Endothelial cell of umbilical vein (primary cell): ENCODE measurements at regions not wholly inside any gene's neighbourhood (a gene's known extent, or its start where the extent isn't known, plus 50 kb on each side); places are given as distances from the start of the nearest gene placed in this dataset.

Experiments used
- BruUV-seq: library from RNA; stranded (reverse); fragments of 400-500 nt; replicated peaks from 2 replicates; lab custom pipeline; 2021; lab: Mats Ljungman, UMichigan
- CTCF ChIA-PET: fragments of 300-600, 350-600 bp; sonication (Branson Sonifier 250); formaldehyde crosslinking; loops from one replicate; lab custom pipeline; 2021; ENCODE audit warnings: antibody characterized with exemption, inconsistent platforms; lab: Charles Lee
- POLR2A ChIA-PET: fragments of 300-600, 350-600 bp; sonication (Branson Sonifier 250); formaldehyde crosslinking; loops from one replicate; lab custom pipeline; 2021; ENCODE audit warnings: antibody characterized with exemption, inconsistent platforms; lab: Charles Lee
- DNase-seq: peaks from one replicate; pipeline ENCODE4 v3.0.0-alpha.2; 2011; ENCODE audit warnings: low read depth, low spot score
- FAIRE-seq: peaks from 2 replicates; lab custom pipeline; 2011; peaks lifted over from hg19 to GRCh38; lab: Jason Lieb, UNC
- H2AFZ ChIP-seq: 2 replicates; pipeline ENCODE4 v1.6.0; 2012; ENCODE audit warnings: low read depth, low read length, control low read depth, inconsistent platforms
- H3K27ac ChIP-seq: 2 replicates; pipeline ENCODE4 v1.5.1; 2011; ENCODE audit warnings: low read depth, mild to moderate bottlenecking, control low read depth, low read length, moderate library complexity; ENCODE audit not compliant: insufficient read depth
- H3K27me3 ChIP-seq, 2 experiments: 2 replicates each; pipeline versions ENCODE4 v1.6.0 to v1.6.1; 2011; ENCODE audit warnings: low read length in 2 of 2, mixed read lengths in 1 of 2; ENCODE audit not compliant: control insufficient read depth in 2 of 2, insufficient read depth in 2 of 2
- H3K36me3 ChIP-seq, 2 experiments: 2 replicates in 1 of 2; 3 replicates in 1 of 2; pipeline ENCODE4 v1.5.1; 2011; ENCODE audit warnings: low read length in 2 of 2, mild to moderate bottlenecking in 1 of 2, moderate library complexity in 1 of 2; ENCODE audit not compliant: control insufficient read depth in 2 of 2, insufficient read depth in 2 of 2; ENCODE audit errors: extremely low read depth in 1 of 2
- H3K4me1 ChIP-seq: 3 replicates; pipeline ENCODE4 v1.5.1; 2011; ENCODE audit warnings: mild to moderate bottlenecking, low read length; ENCODE audit not compliant: control insufficient read depth, insufficient read depth; ENCODE audit errors: extremely low read depth
- H3K4me2 ChIP-seq: 2 replicates; pipeline ENCODE4 v1.6.1; 2011; ENCODE audit warnings: low read length, control low read depth, mixed read lengths; ENCODE audit not compliant: insufficient read depth
- H3K4me3 ChIP-seq, 3 experiments: fragments of 200-600 bp in 1 of 3; sonication (generic), shearing (Covaris generic) in 1 of 3; replicated peaks in 1 of 3; 2 replicates each; pipeline ENCODE4 v1.5.1; 2011 to 2016; ENCODE audit warnings: control low read depth in 3 of 3, low read length in 3 of 3, mild to moderate bottlenecking in 2 of 3, inconsistent platforms in 1 of 3, low read depth in 1 of 3, moderate library complexity in 1 of 3; ENCODE audit not compliant: insufficient read depth in 1 of 3
- H3K79me2 ChIP-seq: 2 replicates; pipeline ENCODE4 v1.6.0; 2012; ENCODE audit warnings: low read length, inconsistent platforms; ENCODE audit not compliant: control insufficient read depth, insufficient read depth
- H3K9ac ChIP-seq: replicated peaks from 2 replicates; pipeline ENCODE3; 2011; ENCODE audit warnings: low read length, control low read depth; ENCODE audit not compliant: insufficient read depth; ENCODE audit errors: extremely low read depth
- H3K9me1 ChIP-seq: replicated peaks from 3 replicates; pipeline ENCODE4 v1.6.0; 2011; ENCODE audit warnings: mild to moderate bottlenecking, low read length; ENCODE audit not compliant: control insufficient read depth, insufficient read depth; ENCODE audit errors: extremely low read depth
- H3K9me3 ChIP-seq: replicated peaks from 2 replicates; pipeline ENCODE4 v1.5.1; 2012; ENCODE audit warnings: low read length, inconsistent platforms; ENCODE audit not compliant: control insufficient read depth, insufficient read depth
- H4K20me1 ChIP-seq: replicated peaks from 2 replicates; pipeline ENCODE3; 2011; ENCODE audit warnings: mild to moderate bottlenecking, low read length; ENCODE audit not compliant: control insufficient read depth, insufficient read depth; ENCODE audit errors: extremely low read depth
- CTCF ChIP-seq, 2 donors: IDR thresholded peaks; 1 replicate in 1 of 2; 2 replicates in 1 of 2; pipeline ENCODE4 v1.5.1; 2011; ENCODE audit warnings: low read length in 2 of 2, mild to moderate bottlenecking in 2 of 2, moderate library complexity in 2 of 2, control low read depth in 1 of 2, inconsistent platforms in 1 of 2, low read depth in 1 of 2; ENCODE audit not compliant: insufficient read depth in 1 of 2; ENCODE audit errors: extremely low read depth in 1 of 2
- EZH2 ChIP-seq: IDR thresholded peaks from 2 replicates; pipeline ENCODE4 v1.6.1; 2012; ENCODE audit warnings: borderline replicate concordance, low read depth, mild to moderate bottlenecking, moderate library complexity, low read length, inconsistent platforms; ENCODE audit not compliant: severe bottlenecking
- FOS ChIP-seq: IDR thresholded peaks from 2 replicates; pipeline ENCODE4 v1.6.1; 2011; ENCODE audit warnings: mild to moderate bottlenecking, low read length, moderate library complexity, borderline replicate concordance; ENCODE audit not compliant: insufficient read depth
- GATA2 ChIP-seq: IDR thresholded peaks from 2 replicates; pipeline ENCODE4 v1.7.0; 2011; ENCODE audit warnings: low read depth, mild to moderate bottlenecking, moderate library complexity, mixed read lengths, low read length; ENCODE audit not compliant: insufficient read length, insufficient read depth
- JUN ChIP-seq: IDR thresholded peaks from 2 replicates; pipeline ENCODE4 v1.6.1; 2011; ENCODE audit warnings: borderline replicate concordance, low read depth; ENCODE audit not compliant: insufficient read length, insufficient read depth
- MAX ChIP-seq: IDR thresholded peaks from 2 replicates; pipeline ENCODE4 v1.6.1; 2011; ENCODE audit not compliant: insufficient read depth, insufficient read length
- MYC ChIP-seq: IDR thresholded peaks from one replicate; pipeline ENCODE4 v1.6.1; 2011; ENCODE audit warnings: mild to moderate bottlenecking, low read depth, low read length
- POLR2A ChIP-seq: IDR thresholded peaks from 2 replicates; pipeline ENCODE4 v1.6.1; 2012; ENCODE audit warnings: low read depth, mild to moderate bottlenecking, control low read depth, low read length
- POLR2AphosphoS5 ChIP-seq: IDR thresholded peaks from 2 replicates; pipeline ENCODE4 v1.6.1; 2012; ENCODE audit warnings: low read depth, mild to moderate bottlenecking, control low read depth, low read length, moderate library complexity; ENCODE audit not compliant: insufficient read depth
- dilution Hi-C: fragments of 300-500 bp; cut with MboI; formaldehyde crosslinking; loops from one replicate; pipeline ENCODE4 v1.15.0; 2019; ENCODE audit warnings: low sequenced_read_pairs; ENCODE audit not compliant: extremely low pct_ligation_motif_present
- intact Hi-C: fragments of 100-400 bp; cut with micrococcal nuclease; formaldehyde crosslinking; loops from one replicate; pipeline ENCODE4 v1.10.0; 2022

- intact Hi-C loops (no loop called here), dilution Hi-C loops (no loop called here)
- H3K9ac ChIP-seq: no peak overlapping the region
- TF ChIP-seq FOS (no peak), MYC (no peak), JUN (no peak), CTCF (IDR thresholded peaks at IDR 0.05; ENCODE audit: extremely low read depth in 1 of 2, insufficient read depth in 1 of 2, low read depth in 1 of 2, low read length in 2 of 2) (no peak), GATA2 (no peak), EZH2 (no peak), POLR2A (no peak), MAX (no peak), POLR2AphosphoS5 (no peak)
- no peaks in the 10 kb centered on the region for H3K27me3 ChIP-seq
- CTCF ChIA-PET: no interaction called here
- DNase-seq (no peak), FAIRE-seq (no peak)
- no peak overlapping the region for H3K27ac ChIP-seq
- no peaks in the 10 kb centered on the region for H3K79me2 ChIP-seq
- no peak overlapping the region for H3K4me3 ChIP-seq
- H3K9me1 ChIP-seq: no peaks in the 10 kb centered on the region
- H3K36me3 ChIP-seq: no peaks in the 10 kb centered on the region
- POLR2A ChIA-PET: no interaction called here
- no peaks in the 10 kb centered on the region for H3K9me3 ChIP-seq
- H3K4me1 ChIP-seq: no peaks in the 10 kb centered on the region
- H2AFZ ChIP-seq: no peak overlapping the region
- BruUV-seq: no TSS peak
- H4K20me1 ChIP-seq: no peaks in the 10 kb centered on the region
- H3K4me2 ChIP-seq: no peak overlapping the region
Measured at GRCh38 chr13:105333416-105333815, 1202.0 kb downstream of the EFNB2 start.
